ENCODE measurements at regions not wholly inside any gene's neighbourhood (a gene's known extent, or its start where the extent isn't known, plus 50 kb on each side); places are given as distances from the start of the nearest gene placed in this dataset.

DNA sequence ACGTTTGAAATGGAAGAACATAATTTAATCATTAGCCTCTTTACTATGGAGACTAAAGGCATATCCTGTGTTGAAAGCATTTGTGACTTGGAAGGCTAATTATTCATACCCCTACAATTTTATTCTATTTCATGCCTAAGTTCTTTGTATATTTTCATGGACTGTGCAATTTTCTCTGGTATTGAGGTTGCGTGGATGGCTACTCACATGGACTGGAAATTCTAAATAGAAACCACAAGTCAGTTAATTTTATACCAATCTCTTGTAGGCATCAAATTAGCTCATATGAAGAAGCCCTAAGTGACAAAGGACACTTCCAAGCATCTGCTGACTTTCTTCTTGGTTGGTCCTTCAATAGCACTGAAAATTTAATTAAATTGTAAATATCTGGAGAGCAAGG lies 1353.5 kb downstream of the ROBO1 start:
- TF ChIP-seq, protein P1, sequence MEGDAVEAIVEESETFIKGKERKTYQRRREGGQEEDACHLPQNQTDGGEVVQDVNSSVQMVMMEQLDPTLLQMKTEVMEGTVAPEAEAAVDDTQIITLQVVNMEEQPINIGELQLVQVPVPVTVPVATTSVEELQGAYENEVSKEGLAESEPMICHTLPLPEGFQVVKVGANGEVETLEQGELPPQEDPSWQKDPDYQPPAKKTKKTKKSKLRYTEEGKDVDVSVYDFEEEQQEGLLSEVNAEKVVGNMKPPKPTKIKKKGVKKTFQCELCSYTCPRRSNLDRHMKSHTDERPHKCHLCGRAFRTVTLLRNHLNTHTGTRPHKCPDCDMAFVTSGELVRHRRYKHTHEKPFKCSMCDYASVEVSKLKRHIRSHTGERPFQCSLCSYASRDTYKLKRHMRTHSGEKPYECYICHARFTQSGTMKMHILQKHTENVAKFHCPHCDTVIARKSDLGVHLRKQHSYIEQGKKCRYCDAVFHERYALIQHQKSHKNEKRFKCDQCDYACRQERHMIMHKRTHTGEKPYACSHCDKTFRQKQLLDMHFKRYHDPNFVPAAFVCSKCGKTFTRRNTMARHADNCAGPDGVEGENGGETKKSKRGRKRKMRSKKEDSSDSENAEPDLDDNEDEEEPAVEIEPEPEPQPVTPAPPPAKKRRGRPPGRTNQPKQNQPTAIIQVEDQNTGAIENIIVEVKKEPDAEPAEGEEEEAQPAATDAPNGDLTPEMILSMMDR (IDR thresholded peaks at IDR 0.05): no peak
- no peak for TF ChIP-seq POLR2A (IDR thresholded peaks at IDR 0.05)
